ENCODE measurements at regions not wholly inside any gene's neighbourhood (a gene's known extent, or its start where the extent isn't known, plus 50 kb on each side); places are given as distances from the start of the nearest gene placed in this dataset.
"Not testable (repeated sequence)": the region's sequence is repeated elsewhere in the genome, so short reads cannot be mapped to it uniquely, and the experiment has no call there.

DNA sequence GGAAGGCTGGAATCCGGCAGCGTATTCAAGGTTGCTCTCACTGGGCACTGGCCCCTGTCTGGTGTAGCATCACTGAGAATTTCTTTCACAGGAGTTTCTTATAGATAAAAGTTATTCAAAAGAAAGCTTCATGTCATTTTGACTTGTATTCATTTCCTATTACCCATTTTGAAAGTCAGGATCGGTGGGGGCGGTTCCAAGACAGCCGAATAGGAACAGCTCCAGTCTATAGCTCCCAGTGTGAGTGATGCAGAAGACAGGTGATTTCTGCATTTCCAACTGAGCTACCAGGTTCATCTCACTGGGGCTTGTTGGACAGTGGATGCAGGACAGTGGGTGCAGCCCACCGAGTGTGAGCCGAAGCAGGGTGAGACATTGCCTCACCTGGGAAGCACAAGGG lies 51.5 kb upstream of the CDC42EP3 start:
- DNase-seq, result not testable (repeated sequence)

- DNase-seq, result no peak
Observed at GRCh38 chr2:37730037-37730818, 58.8 kb upstream of the CDC42EP3 start.

DNA sequence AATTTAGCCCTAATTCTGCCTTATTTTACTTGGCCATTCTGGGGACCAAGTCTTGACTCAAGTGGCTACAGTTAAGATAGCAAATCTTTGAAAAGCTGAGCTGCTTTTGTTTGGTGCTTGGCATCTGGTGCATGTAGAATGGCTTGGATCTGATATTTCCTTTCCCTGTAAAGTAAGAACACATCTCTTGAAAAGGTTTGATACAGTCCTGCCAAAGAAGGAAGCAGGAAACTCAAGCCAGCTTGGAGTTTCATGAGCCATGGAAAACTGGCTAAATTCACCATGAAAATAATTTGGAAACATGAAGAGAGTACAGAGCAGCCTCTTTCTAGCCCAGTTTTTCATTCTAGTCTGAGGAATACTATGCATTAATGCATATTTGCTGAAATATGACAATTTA lies 61.0 kb upstream of the CDC42EP3 start:
- not testable (repeated sequence) for DNase-seq

DNA sequence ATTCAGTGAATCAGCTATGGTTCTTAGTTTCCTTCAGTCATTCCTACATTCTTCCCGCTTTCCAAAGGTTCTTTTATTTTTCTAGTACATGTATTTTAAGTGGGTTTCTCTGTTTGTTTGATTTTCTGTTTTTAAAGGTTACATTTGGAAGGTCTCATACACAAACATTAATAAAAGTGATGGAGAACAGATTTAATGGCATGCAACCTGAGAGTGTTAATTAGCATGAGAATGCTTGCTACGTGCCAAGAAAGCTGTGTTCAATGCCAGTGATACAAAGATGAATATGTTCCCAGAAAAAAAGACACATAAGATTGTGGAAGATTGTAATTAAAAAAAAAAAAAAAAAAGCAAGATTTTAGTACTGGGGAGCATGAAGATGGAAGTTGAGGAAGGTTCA lies 61.8 kb upstream of the CDC42EP3 start:
- no peak for DNase-seq

- not testable (repeated sequence) for DNase-seq
Observed at GRCh38 chr2:37733955-37734354, 62.5 kb upstream of the CDC42EP3 start.

DNA sequence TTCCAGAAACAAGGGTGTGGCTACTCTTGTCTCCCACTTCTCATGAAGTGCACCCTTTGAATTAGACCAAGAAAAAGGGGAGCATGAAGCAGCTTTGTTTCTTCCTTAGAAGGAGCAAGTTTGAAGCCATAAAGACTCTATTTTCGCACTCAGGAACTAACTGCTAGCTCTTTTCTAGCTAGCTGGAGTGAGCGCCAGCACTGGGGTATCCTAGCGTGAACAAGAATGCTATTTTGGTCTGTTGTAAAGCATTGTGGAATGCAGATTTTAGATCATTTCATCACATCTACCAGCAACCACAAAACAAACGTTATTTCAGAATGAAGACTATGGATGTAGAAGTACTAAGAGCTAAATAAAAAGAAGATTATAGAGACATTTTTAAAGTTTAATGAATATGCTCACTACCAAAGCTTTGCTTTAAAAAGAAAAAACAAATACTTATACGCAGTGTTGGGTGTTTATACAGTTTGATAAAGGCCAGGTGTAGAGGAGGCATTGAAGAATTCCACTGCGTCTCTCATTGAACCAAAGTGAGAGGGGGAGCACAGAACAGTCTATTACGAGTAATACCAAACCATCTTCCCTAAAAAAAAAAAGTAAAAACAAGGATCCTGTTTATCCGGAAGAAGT lies 63.6 kb upstream of the CDC42EP3 start:
- DNase-seq, result not testable (repeated sequence)

- DNase-seq, result not testable (repeated sequence)
Observed at GRCh38 chr2:37735524-37735910, 64.1 kb upstream of the CDC42EP3 start.

DNA sequence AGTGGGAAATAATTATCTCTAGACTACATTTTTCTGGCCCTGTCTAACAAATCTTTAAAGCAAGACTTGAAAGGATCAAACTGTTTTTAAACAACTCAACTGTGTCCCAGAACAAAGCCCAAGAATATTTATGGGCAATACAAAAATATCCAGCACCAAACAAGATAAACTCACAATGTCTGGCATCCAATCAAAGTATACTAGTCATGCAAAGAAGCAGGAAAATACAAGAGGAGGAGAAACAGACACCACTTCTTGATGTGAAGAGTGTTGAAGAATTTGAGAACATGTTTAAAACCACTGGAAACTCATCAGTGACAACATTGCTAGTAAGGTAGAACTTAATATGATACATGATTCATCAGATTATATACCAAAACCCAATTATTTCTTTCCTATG lies 66.1 kb upstream of the CDC42EP3 start:
- DNase-seq, result no peak

- DNase-seq, result no peak
Observed at GRCh38 chr2:37738266-37738885, 66.9 kb upstream of the CDC42EP3 start.

DNA sequence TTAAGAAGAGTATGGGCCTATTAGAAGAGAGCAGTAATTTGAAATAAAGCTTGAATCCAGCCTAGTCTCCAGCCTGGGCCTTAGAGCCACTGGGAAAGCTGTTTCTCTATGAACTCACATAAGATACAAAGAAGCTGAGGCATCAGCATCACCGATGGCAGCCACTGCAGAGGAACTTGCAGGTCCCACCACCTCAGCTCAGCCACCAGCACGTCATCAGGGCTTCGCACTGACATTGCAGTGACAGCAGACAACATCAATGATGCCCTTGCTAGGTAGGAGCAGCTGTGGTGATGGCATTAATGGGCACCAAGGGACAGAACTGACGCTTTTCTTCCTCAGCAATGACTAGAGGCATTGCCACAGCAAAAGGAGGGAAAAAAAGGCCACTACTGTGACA lies 67.7 kb upstream of the CDC42EP3 start:
- DNase-seq, result no peak

DNA sequence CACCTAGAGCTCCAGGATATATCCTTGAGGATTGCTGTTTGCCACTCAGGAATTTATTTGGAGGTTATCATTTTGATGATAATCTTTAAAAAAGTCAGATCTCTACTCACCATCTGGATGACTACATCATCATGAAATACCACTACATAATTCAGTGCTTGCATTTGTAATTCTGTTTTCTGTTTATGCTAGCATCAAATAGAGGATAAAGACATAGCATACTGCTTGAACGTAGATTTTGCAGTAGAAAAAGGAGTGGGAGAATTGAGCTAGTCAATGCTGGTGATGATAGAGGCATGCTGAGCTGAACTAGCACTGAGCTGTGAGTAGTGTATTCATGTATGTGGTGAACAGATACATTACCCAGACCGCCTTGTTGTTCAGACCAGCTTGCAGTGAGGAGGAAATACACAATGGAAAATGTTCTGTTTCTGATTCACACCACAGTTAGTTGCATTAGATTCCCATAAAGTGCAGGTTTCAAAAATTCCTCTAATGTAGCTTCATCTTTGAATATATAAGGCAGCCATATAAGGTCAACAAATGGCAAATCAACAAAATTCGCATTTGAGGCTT lies 68.8 kb upstream of the CDC42EP3 start:
- DNase-seq, result no peak

DNA sequence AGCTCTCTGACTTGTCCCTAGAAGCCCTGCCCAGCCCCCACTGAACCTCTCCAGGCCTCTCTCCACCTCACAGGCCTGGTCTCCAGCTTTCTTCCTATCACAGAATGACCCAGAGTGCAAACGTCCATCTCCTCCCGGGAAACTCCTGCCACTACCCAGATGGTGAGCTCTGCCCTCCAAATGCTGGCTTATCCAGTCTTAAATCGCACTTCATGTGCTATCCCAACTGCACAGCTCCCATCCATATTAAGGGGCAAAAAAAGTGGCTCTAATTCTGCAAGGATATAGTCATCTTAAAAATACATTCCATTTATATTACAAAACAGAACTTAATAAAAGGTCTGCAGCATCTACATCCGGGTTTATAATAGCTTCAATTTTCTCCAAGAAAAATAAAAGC lies 70.8 kb upstream of the CDC42EP3 start:
- no peak for DNase-seq

- DNase-seq, result no peak
Observed at GRCh38 chr2:37744010-37744409, 72.6 kb upstream of the CDC42EP3 start.

- not testable (repeated sequence) for DNase-seq
Observed at GRCh38 chr2:37744961-37745360, 73.5 kb upstream of the CDC42EP3 start.

GRCh38 chr2:37746011-37746410 lies 74.6 kb upstream of the CDC42EP3 start:
- not testable (repeated sequence) for DNase-seq

DNA sequence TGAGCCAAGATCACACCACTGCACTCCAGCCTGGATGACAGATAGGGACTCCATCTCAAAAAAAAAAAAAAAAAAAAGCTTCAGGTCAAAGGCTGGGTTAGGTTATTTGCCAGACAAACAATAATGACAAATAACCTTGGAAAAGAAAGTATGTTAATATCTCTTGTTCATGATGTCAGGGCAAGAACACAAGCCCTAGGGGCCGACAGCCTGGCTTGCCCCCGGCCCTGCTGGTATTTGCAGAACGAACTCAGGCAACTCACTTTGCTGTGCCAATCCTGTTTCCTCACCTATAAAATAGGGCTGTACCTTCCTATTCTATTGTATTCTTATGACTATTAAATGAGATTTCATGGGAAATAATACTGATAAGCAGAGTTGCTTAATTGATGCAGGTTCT lies 75.4 kb upstream of the CDC42EP3 start:
- no peak for DNase-seq

- DNase-seq, result no peak
Observed at GRCh38 chr2:37748541-37748940, 77.1 kb upstream of the CDC42EP3 start.

- not testable (repeated sequence) for DNase-seq
Observed at GRCh38 chr2:37750286-37750685, 78.8 kb upstream of the CDC42EP3 start.

GRCh38 chr2:37752766-37753165 lies 81.3 kb upstream of the CDC42EP3 start:
- no peak for DNase-seq

GRCh38 chr2:37753758-37754157 lies 82.3 kb upstream of the CDC42EP3 start:
- DNase-seq, result no peak

GRCh38 chr2:37755961-37756559 lies 84.6 kb upstream of the CDC42EP3 start:
- not testable (repeated sequence) for DNase-seq

DNA sequence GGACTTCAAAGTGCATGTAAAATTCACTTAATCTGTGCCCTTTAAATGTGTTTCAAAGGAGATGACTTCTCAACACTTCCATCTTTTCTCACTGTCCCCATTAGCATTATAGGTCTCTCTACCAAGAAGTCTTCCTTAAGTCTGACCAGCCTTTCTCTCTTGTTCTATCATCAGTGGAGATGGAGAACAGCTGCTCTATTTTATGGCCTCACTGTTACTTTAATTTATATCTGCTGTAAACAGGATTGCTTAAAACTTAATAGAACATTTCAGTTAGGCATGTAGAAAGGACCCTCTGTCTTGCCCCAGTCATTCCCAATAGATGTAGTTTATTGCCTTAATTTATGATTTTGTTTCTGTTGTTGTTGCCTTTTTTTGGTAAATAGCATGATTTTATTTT lies 86.0 kb upstream of the CDC42EP3 start:
- DNase-seq, result not testable (repeated sequence)

- not testable (repeated sequence) for DNase-seq
Observed at GRCh38 chr2:37758141-37758601, 86.7 kb upstream of the CDC42EP3 start.
